GM21360 (cell line): ENCODE measurements at regions not wholly inside any gene's neighbourhood (a gene's known extent, or its start where the extent isn't known, plus 50 kb on each side); places are given as distances from the start of the nearest gene placed in this dataset.
"Not testable (repeated sequence)": the region's sequence is repeated elsewhere in the genome, so short reads cannot be mapped to it uniquely, and the experiment has no call there.

Experiments used
- ATAC-seq: cut with Tn5 transposase; IDR thresholded peaks from one replicate; pipeline ENCODE4 v1.9.1; 2021; ENCODE audit warnings: mild to moderate bottlenecking, moderate library complexity; ENCODE audit not compliant: unreplicated experiment

- ATAC-seq, result peak; percentile 85
Observed at GRCh38 chr10:128178302-128178958, 52.2 kb upstream of the MKI67 start.

DNA sequence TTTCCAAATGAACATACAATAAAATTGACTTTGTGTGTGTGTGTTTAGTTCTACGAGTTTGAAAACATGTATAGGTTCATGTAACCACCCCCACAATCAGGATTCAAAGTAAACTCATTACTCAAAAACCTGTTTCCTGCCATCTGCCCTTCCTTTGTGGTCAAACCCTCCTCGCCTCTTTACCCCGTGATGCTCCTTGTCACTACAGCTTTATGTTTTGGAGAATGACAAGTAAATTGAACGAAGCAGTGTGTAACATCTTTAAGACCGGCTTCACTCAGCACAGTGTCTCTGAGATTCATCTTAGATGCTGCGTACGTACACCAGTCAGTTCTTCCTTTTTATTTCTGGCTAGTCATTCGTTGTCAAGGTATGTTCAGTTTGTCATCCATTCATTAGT, 54.6 kb upstream of the MKI67 start:
- no peak for ATAC-seq

- no peak for ATAC-seq
Observed at GRCh38 chr10:128185627-128186026, 59.4 kb upstream of the MKI67 start.

GRCh38 chr10:128186959-128187787, 61.0 kb upstream of the MKI67 start:
- no peak for ATAC-seq

DNA sequence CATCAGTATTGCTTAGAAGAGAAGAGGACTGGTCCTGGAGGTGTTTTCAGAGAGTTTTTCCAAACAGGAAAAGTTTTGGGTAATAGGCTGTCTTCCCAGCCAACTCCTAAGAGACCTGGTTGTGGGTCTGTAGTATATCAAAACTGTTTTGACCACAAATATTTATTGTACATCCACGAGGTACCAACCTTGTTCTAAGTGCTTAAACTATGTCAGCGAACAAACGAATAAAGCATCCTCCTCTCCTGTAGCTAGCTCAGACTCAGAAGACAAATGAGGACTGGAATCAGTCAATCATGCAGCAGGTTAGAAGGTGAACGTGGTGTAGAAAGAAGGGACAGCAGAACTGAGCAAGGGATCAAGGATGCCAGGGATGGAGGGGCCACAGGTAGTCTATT, 61.6 kb upstream of the MKI67 start:
- no peak for ATAC-seq

DNA sequence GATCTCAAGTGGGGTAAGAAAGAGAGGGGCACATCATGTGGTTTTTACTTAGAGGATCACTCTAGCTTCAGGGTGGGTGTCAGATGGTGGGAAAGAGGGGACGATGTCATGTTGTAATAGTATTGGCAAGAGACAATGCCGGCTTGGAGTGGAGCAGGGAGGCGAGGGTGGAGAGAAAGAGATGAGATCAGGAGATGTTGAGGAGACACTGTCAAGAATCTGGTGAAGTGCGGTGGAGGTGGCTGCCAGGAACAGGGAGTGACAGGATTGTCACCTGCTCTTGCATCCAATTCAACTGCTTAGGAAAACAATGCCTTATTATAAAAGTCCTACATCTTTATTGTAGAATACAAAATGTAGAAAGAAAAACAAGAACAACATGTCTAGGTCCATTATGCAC, 63.0 kb upstream of the MKI67 start:
- no peak for ATAC-seq

DNA sequence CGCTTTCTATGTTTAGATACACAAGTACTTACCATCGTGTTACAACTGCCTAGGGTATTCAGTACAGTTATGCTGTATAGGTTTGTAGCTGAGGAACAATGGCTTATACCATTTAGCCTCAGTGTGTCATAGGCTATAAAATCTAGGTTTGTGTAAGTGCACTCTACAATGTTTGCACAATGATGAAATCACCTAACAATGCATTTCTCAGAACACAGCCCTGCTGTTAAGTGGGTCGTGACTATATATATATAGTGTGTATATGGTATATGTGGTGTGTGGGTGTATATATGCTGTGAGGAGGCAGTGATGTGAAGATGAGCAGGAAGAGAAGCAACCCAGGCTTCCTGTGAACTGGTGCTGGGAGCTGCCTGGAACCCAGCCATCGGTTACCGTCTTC, 65.6 kb upstream of the MKI67 start:
- no peak for ATAC-seq

DNA sequence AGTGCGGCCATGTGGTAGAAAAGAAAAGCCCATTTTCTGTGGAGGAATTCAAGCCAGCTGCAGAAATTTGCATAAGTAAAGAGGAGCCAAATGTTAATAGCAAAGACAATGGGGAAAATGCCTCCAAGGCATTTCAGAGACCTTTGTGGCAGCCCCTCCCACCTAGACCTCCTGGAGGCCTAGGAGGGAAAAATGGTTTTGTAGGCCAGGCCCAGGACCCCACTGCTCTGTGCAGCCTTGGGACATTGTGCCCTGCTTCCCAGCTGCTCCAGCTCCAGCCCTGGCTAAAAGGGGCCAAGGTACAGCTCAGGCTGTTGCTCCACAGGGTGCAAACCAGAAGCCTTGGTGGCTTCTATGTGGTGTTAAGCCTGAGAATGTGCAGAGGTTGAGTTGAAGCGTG, 75.6 kb upstream of the MKI67 start:
- not testable (repeated sequence) for ATAC-seq

DNA sequence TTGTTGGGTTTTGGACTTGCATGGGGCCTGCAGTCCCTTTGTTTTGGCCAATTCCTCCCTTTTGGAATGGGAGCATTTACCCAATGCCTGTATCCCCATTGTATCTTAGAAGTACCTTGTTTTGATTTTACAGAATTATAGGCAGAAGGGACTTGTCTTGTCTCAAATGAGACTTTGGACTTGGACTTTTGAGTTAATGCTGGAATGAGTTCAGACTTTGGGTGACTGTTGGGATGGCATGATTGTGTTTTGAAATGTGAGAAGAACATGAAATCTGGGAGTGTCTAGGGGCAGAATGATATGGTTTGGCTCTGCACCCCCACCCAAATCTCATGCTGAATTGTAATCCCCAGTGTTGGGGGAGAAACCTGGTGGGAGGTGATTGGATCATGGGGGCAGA, 76.8 kb upstream of the MKI67 start:
- no peak for ATAC-seq

GRCh38 chr10:128205591-128205990, 79.4 kb upstream of the MKI67 start:
- ATAC-seq, result not testable (repeated sequence)

DNA sequence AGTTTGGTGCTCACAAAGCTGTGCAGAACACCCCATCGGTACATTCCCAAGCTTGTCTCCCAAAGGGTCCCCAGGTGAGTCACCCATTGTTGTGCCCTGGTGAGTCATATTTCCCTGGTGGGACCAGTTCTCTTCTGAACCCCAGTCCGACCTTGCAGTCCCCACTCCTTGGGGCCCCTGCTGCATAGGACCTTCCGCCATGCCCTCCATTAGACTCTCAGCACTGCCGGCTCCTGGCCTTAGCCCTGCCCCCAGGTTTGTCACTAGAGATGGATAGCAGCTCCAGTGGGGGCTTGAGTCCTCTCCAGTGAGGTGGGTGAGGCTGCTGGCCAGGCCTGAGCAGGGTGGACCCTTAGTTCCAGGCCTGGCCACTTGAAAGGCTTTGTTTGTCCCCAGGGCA, 80.5 kb upstream of the MKI67 start:
- no peak for ATAC-seq

DNA sequence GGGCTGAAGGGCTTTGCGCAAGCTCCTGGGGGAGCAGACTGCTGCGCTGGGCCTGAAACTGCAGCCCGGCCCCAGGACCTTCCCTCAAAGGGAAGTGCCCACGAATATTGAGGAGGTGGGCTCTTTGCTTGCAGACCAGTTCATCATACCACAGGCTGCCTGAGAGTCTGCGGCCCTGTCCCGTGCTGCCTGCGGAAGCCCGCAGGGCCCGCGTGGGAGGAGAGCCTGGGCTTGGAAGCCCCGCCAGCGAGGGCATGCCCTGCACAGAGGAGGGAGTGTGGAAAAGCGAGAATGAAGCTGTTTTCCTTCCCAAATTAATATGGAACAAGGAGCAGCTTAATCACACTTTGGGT, 83.6 kb upstream of the MKI67 start:
- no peak for ATAC-seq

- peak; percentile 44 for ATAC-seq
Observed at GRCh38 chr10:128210215-128211063, 84.2 kb upstream of the MKI67 start.

GRCh38 chr10:128211064-128211504, 84.9 kb upstream of the MKI67 start:
- ATAC-seq, result no peak

GRCh38 chr10:128211953-128212727, 85.9 kb upstream of the MKI67 start:
- ATAC-seq, result peak; percentile 98

DNA sequence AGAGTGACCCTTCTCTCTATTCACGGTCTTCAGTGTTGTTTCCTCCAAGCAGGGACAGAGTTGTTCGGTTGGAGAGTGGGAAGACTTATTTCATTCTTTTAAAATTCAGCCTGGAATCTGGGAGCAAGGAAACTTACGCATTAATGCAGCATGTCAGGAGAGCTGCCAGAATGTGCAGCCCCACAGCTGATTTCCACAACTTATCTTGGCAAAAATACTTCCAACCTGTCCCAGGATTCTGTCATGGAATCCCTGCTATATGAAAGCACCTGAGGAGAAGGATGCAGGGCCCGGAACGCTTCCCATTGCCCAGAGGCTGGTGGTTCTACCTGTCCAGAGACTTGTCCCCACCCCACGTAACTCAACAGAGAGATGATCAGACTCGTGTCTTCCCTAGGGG, 86.9 kb upstream of the MKI67 start:
- ATAC-seq, result no peak

- no peak for ATAC-seq
Observed at GRCh38 chr10:128215733-128216132, 89.5 kb upstream of the MKI67 start.

DNA sequence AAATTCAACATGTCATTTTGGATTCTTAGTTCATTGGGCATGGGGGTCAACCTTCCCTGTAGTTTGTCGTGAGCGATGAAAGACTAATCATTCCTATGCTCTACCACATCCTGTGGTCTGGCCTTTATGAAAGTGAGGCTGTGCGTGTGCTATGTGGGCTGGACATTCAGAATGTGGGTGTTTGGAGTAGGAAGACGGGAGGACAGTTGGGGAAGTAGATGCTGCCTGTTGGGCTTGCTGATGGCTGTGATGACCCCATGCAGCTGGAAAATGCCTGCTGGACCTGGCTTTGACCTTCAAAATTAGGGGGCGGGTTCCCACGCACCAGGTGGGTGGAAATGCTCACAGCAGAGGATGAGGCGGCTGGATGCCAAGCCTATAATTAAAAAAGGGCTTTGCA, 90.9 kb upstream of the MKI67 start:
- ATAC-seq, result no peak

GRCh38 chr10:128218161-128218560, 91.9 kb upstream of the MKI67 start:
- ATAC-seq, result no peak

GRCh38 chr10:128219295-128219694, 93.1 kb upstream of the MKI67 start:
- ATAC-seq, result no peak

DNA sequence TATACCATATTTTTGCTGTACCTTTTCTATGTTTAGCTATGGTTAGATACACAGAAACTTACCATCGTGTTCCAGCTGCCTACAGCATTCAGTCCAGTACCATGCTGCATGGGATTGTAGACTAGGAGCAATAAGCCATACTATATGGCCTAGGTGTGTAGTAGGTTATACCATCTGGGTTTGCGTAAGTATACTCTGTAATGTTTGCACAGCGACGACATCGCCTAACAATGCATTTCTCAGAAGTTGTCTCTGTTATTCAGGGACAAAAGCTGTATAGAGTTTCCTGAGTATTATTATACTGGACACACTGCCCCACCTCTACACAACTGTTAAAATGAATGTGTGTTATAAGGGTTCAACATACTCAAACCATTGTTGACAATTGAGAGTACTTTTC, 93.8 kb upstream of the MKI67 start:
- ATAC-seq, result no peak
